ENCODE measurements at regions not wholly inside any gene's neighbourhood (a gene's known extent, or its start where the extent isn't known, plus 50 kb on each side); places are given as distances from the start of the nearest gene placed in this dataset.

GRCh38 chr1:239263801-239264200 is 122.6 kb upstream of the CHRM3 start:
- Histone ChIP-seq H3K9me2 (ENCODE audit: insufficient read depth, low read length) (no peaks in the 10 kb centered on the region), H2AFZ (ENCODE audit: low read depth, low read length) (no peak overlapping the region), H3K4me2 (ENCODE audit: low read length) (no peak overlapping the region), H3K36me3 (ENCODE audit: insufficient read depth, low read length) (no peaks in the 10 kb centered on the region), H3K9ac (ENCODE audit: low read length) (no peak overlapping the region), H3K27ac (ENCODE audit: low read length) (no peak overlapping the region), H3K4me3 (ENCODE audit: low read length) (no peak overlapping the region), H3K9me3 (ENCODE audit: low read length) (no peaks in the 10 kb centered on the region), H4K20me1 (ENCODE audit: insufficient read depth) (no peaks in the 10 kb centered on the region), H3F3A (ENCODE audit: insufficient read depth, low read length, poor library complexity, severe bottlenecking) (no peaks in the 10 kb centered on the region), H3K79me2 (replicated peaks; ENCODE audit: insufficient read depth, low read length) (no peaks in the 10 kb centered on the region), H3K27me3 (ENCODE audit: insufficient read depth, low read depth, low read length) (no peaks in the 10 kb centered on the region)
- no peak for TF ChIP-seq EP300 (conservative IDR thresholded peaks at IDR 0.05; ENCODE audit: poor library complexity, severe bottlenecking)
- TF ChIP-seq, protein P1, sequence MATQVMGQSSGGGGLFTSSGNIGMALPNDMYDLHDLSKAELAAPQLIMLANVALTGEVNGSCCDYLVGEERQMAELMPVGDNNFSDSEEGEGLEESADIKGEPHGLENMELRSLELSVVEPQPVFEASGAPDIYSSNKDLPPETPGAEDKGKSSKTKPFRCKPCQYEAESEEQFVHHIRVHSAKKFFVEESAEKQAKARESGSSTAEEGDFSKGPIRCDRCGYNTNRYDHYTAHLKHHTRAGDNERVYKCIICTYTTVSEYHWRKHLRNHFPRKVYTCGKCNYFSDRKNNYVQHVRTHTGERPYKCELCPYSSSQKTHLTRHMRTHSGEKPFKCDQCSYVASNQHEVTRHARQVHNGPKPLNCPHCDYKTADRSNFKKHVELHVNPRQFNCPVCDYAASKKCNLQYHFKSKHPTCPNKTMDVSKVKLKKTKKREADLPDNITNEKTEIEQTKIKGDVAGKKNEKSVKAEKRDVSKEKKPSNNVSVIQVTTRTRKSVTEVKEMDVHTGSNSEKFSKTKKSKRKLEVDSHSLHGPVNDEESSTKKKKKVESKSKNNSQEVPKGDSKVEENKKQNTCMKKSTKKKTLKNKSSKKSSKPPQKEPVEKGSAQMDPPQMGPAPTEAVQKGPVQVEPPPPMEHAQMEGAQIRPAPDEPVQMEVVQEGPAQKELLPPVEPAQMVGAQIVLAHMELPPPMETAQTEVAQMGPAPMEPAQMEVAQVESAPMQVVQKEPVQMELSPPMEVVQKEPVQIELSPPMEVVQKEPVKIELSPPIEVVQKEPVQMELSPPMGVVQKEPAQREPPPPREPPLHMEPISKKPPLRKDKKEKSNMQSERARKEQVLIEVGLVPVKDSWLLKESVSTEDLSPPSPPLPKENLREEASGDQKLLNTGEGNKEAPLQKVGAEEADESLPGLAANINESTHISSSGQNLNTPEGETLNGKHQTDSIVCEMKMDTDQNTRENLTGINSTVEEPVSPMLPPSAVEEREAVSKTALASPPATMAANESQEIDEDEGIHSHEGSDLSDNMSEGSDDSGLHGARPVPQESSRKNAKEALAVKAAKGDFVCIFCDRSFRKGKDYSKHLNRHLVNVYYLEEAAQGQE (IDR thresholded peaks at IDR 0.05; ENCODE audit: borderline replicate concordance) = no peak
- no peak for TF ChIP-seq POLR2AphosphoS5 (IDR thresholded peaks at IDR 0.05)

DNA sequence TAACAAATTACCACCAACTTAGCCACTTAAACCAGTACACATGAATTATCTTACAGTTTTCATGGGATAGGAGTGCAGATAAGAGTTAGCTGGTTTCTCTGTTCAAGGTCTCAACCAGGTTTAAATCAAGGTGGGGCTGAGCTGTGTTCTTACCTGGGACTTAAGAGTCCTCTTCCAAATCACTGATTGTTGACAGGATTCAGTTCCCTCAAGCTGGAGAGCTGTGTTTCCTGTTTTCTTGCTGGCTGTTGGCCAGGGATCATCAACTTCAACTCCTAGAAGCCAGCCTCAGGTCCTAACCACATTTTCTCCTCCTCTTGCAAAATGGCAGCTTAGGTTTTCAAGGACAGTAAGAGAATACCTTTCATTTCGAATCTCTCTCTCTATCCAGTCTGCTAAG is 123.8 kb upstream of the CHRM3 start:
- Histone ChIP-seq H3K27me3 (ENCODE audit: insufficient read depth, low read depth, low read length) (no peaks in the 10 kb centered on the region), H3K4me2 (ENCODE audit: low read length) (no peak overlapping the region), H4K20me1 (ENCODE audit: insufficient read depth) (no peaks in the 10 kb centered on the region), H3K79me2 (replicated peaks; ENCODE audit: insufficient read depth, low read length) (no peaks in the 10 kb centered on the region), H3K9me3 (ENCODE audit: low read length) (no peaks in the 10 kb centered on the region), H3K4me3 (ENCODE audit: low read length) (no peak overlapping the region), H2AFZ (ENCODE audit: low read depth, low read length) (no peak overlapping the region), H3K36me3 (ENCODE audit: insufficient read depth, low read length) (no peaks in the 10 kb centered on the region), H3K9ac (ENCODE audit: low read length) (no peak overlapping the region), H3K27ac (ENCODE audit: low read length) (no peak overlapping the region), H3K9me2 (ENCODE audit: insufficient read depth, low read length) (no peaks in the 10 kb centered on the region), H3F3A (ENCODE audit: insufficient read depth, low read length, poor library complexity, severe bottlenecking) (no peaks in the 10 kb centered on the region)
- TF ChIP-seq MXI1 (conservative IDR thresholded peaks at IDR 0.05; ENCODE audit: poor library complexity, severe bottlenecking) (no peak), POLR2AphosphoS5 (IDR thresholded peaks at IDR 0.05) (no peak), EP300 (conservative IDR thresholded peaks at IDR 0.05; ENCODE audit: poor library complexity, severe bottlenecking) (no peak), SMC3 (conservative IDR thresholded peaks at IDR 0.05; ENCODE audit: poor library complexity) (no peak), RAD21 (conservative IDR thresholded peaks at IDR 0.05) (no peak), TAF1 (IDR thresholded peaks at IDR 0.05; ENCODE audit: low read depth) (no peak), EZH2 (IDR thresholded peaks at IDR 0.05; ENCODE audit: borderline replicate concordance, insufficient read depth, low read length, poor library complexity, severe bottlenecking) (no peak)
- TF ChIP-seq, protein P2, sequence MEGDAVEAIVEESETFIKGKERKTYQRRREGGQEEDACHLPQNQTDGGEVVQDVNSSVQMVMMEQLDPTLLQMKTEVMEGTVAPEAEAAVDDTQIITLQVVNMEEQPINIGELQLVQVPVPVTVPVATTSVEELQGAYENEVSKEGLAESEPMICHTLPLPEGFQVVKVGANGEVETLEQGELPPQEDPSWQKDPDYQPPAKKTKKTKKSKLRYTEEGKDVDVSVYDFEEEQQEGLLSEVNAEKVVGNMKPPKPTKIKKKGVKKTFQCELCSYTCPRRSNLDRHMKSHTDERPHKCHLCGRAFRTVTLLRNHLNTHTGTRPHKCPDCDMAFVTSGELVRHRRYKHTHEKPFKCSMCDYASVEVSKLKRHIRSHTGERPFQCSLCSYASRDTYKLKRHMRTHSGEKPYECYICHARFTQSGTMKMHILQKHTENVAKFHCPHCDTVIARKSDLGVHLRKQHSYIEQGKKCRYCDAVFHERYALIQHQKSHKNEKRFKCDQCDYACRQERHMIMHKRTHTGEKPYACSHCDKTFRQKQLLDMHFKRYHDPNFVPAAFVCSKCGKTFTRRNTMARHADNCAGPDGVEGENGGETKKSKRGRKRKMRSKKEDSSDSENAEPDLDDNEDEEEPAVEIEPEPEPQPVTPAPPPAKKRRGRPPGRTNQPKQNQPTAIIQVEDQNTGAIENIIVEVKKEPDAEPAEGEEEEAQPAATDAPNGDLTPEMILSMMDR (IDR thresholded peaks at IDR 0.05; ENCODE audit: poor library complexity, severe bottlenecking) = no peak
- TF ChIP-seq, protein P1 (IDR thresholded peaks at IDR 0.05; ENCODE audit: borderline replicate concordance) = no peak

Data from neural cell (in vitro differentiated cells).